IMR-90 (cell line): ENCODE measurements at regions not wholly inside any gene's neighbourhood (a gene's known extent, or its start where the extent isn't known, plus 50 kb on each side); places are given as distances from the start of the nearest gene placed in this dataset.

Source experiments
- ATAC-seq: fragments of 200-7000 bp; cut with Tn5 transposase; 2 replicates; pipeline ENCODE4 v1.9.1; 2020; ENCODE audit warnings: low read depth, mild to moderate bottlenecking, moderate library complexity
- BruUV-seq: library from RNA; stranded (reverse); fragments of 400-500 nt; replicated peaks from 2 replicates; lab custom pipeline; 2021; lab: Mats Ljungman, UMichigan
- CTCF ChIA-PET: fragments of 300-600 bp; formaldehyde crosslinking; extraction: SDS; loops from one replicate; lab custom pipeline; 2021; ENCODE audit warnings: antibody characterized with exemption; lab: Yijun Ruan, JAX
- POLR2A ChIA-PET: fragments of 300-600 bp; sonication (Branson Sonifier 250); formaldehyde crosslinking; loops from one replicate; lab custom pipeline; 2022; ENCODE audit warnings: antibody characterized with exemption; ENCODE audit not compliant: unreplicated experiment; lab: Charles Lee
- DNase-seq: peaks from one replicate; pipeline ENCODE4 v3.0.0; 2013
- H2AFZ ChIP-seq: replicated peaks from 2 replicates; pipeline ENCODE3; 2013; ENCODE audit warnings: low read length, mild to moderate bottlenecking; ENCODE audit not compliant: poor library complexity
- H2AK5ac ChIP-seq: 2 replicates; pipeline ENCODE4 v1.6.1; 2013; ENCODE audit warnings: low read depth, low read length, inconsistent platforms
- H2AK9ac ChIP-seq: replicated peaks from 2 replicates; pipeline ENCODE3; 2013; ENCODE audit warnings: mild to moderate bottlenecking, low read depth, low read length, moderate library complexity; ENCODE audit not compliant: poor library complexity
- H2BK120ac ChIP-seq: 2 replicates; pipeline ENCODE4 v1.6.1; 2013; ENCODE audit warnings: low read depth, low read length, inconsistent platforms
- H2BK15ac ChIP-seq: 3 replicates; pipeline ENCODE4 v1.6.1; 2013; ENCODE audit warnings: low read depth, low read length, inconsistent platforms
- H2BK20ac ChIP-seq: 2 replicates; pipeline ENCODE4 v1.6.1; 2013; ENCODE audit warnings: low read depth, mild to moderate bottlenecking, inconsistent platforms, low read length, moderate library complexity
- H2BK5ac ChIP-seq: 2 replicates; pipeline ENCODE4 v1.6.1; 2013; ENCODE audit warnings: mild to moderate bottlenecking, low read depth, low read length, inconsistent platforms; ENCODE audit not compliant: poor library complexity, severe bottlenecking
- H3K14ac ChIP-seq: replicated peaks from 2 replicates; pipeline ENCODE4 v1.6.1; 2013; ENCODE audit warnings: low read depth, low read length, inconsistent platforms
- H3K18ac ChIP-seq: 2 replicates; pipeline ENCODE4 v1.6.1; 2013; ENCODE audit warnings: low read depth, low read length, control low read depth
- H3K23ac ChIP-seq: 2 replicates; pipeline ENCODE4 v1.6.1; 2013; ENCODE audit warnings: low read depth, low read length, inconsistent platforms
- H3K27ac ChIP-seq: 2 replicates; pipeline ENCODE4 v1.5.1; 2013; ENCODE audit warnings: mild to moderate bottlenecking, control low read depth, low read length; ENCODE audit not compliant: insufficient read depth
- H3K27me3 ChIP-seq: 2 replicates; pipeline ENCODE4 v1.6.1; 2013; ENCODE audit warnings: low read length; ENCODE audit not compliant: control insufficient read depth, insufficient read depth
- H3K36me3 ChIP-seq: 2 replicates; pipeline ENCODE4 v1.6.1; 2013; ENCODE audit warnings: low read length, mixed read lengths; ENCODE audit not compliant: control insufficient read depth, insufficient read depth
- H3K4ac ChIP-seq: 2 replicates; pipeline ENCODE4 v1.6.1; 2013; ENCODE audit warnings: low read depth, low read length, inconsistent platforms
- H3K4me1 ChIP-seq: 2 replicates; pipeline ENCODE4 v1.6.1; 2013; ENCODE audit warnings: low read length, mixed read lengths; ENCODE audit not compliant: control insufficient read depth, insufficient read depth
- H3K4me2 ChIP-seq: 2 replicates; pipeline ENCODE4 v1.6.1; 2013; ENCODE audit warnings: low read depth, mild to moderate bottlenecking, control low read depth, low read length, moderate library complexity
- H3K4me3 ChIP-seq: 2 replicates; pipeline ENCODE4 v1.5.1; 2013; ENCODE audit warnings: low read depth, mild to moderate bottlenecking, control low read depth, low read length, moderate library complexity; ENCODE audit not compliant: insufficient read depth
- H3K56ac ChIP-seq: 2 replicates; pipeline ENCODE4 v1.6.1; 2013; ENCODE audit warnings: low read length, inconsistent platforms; ENCODE audit not compliant: insufficient read depth; ENCODE audit errors: extremely low read depth
- H3K79me1 ChIP-seq, 2 experiments: 2 replicates each; pipeline ENCODE4 v1.6.1; 2013; ENCODE audit warnings: low read length in 2 of 2, inconsistent platforms in 1 of 2, low read depth in 1 of 2
- H3K9ac ChIP-seq: 2 replicates; pipeline ENCODE4 v1.6.1; 2013; ENCODE audit warnings: low read depth, low read length, control low read depth
- H3K9me1 ChIP-seq: 2 replicates; pipeline ENCODE4 v1.6.1; 2013; ENCODE audit warnings: low read length, inconsistent platforms; ENCODE audit not compliant: insufficient read depth
- H3K9me3 ChIP-seq: 2 replicates; pipeline ENCODE4 v1.6.1; 2013; ENCODE audit warnings: low read length; ENCODE audit not compliant: control insufficient read depth, insufficient read depth
- H4K20me1 ChIP-seq: 2 replicates; pipeline ENCODE4 v1.6.1; 2013; ENCODE audit warnings: low read length, inconsistent platforms; ENCODE audit not compliant: insufficient read depth
- H4K5ac ChIP-seq: 2 replicates; pipeline ENCODE4 v1.6.1; 2013; ENCODE audit warnings: mild to moderate bottlenecking, low read depth, low read length, control low read depth
- H4K8ac ChIP-seq, 2 experiments: 2 replicates each; pipeline ENCODE4 v1.6.1; 2013; ENCODE audit warnings: low read depth in 2 of 2, low read length in 2 of 2, control low read depth in 1 of 2, inconsistent platforms in 1 of 2
- H4K91ac ChIP-seq: 2 replicates; pipeline ENCODE4 v1.6.1; 2013; ENCODE audit warnings: low read depth, low read length, inconsistent platforms; ENCODE audit not compliant: insufficient read depth
- BHLHE40 ChIP-seq: fragments of 150-350 bp; IDR thresholded peaks from 2 replicates; pipeline ENCODE4 v1.6.1; 2016; ENCODE audit warnings: mild to moderate bottlenecking, low read depth, low read length
- CEBPB ChIP-seq: IDR thresholded peaks from 2 replicates; pipeline ENCODE4 v1.6.1; 2012; ENCODE audit warnings: low read depth, low read length, improper control_type of control experiment
- CHD1 ChIP-seq: IDR thresholded peaks from 2 replicates; pipeline ENCODE4 v1.6.1; 2012; ENCODE audit warnings: low read depth, low read length, improper control_type of control experiment
- FOS ChIP-seq: fragments of 150-350 bp; IDR thresholded peaks from 2 replicates; pipeline ENCODE4 v1.6.1; 2016; ENCODE audit warnings: low read depth, low read length
- MAFK ChIP-seq: IDR thresholded peaks from 2 replicates; pipeline ENCODE4 v1.6.1; 2012; ENCODE audit warnings: low read depth, low read length, improper control_type of control experiment
- MAZ ChIP-seq: IDR thresholded peaks from 2 replicates; pipeline ENCODE4 v1.6.1; 2012; ENCODE audit warnings: low read depth, mild to moderate bottlenecking, low read length, improper control_type of control experiment, moderate library complexity, borderline replicate concordance
- MXI1 ChIP-seq: IDR thresholded peaks from 2 replicates; pipeline ENCODE4 v1.6.1; 2012; ENCODE audit warnings: low read depth, mild to moderate bottlenecking, low read length, moderate library complexity, borderline replicate concordance
- NFE2L2 ChIP-seq: fragments of 150-350 bp; IDR thresholded peaks from 2 replicates; pipeline ENCODE4 v1.6.1; 2016; ENCODE audit warnings: low read depth, mild to moderate bottlenecking, low read length
- POLR2A ChIP-seq: IDR thresholded peaks from 2 replicates; pipeline ENCODE4 v1.6.1; 2012; ENCODE audit warnings: mild to moderate bottlenecking, low read depth, low read length
- RAD21 ChIP-seq: IDR thresholded peaks from 2 replicates; pipeline ENCODE4 v1.6.1; 2012; ENCODE audit warnings: low read length, improper control_type of control experiment
- RCOR1 ChIP-seq: IDR thresholded peaks from 2 replicates; pipeline ENCODE4 v1.6.1; 2012; ENCODE audit warnings: mild to moderate bottlenecking, low read length, improper control_type of control experiment; ENCODE audit not compliant: insufficient replicate concordance
- RFX5 ChIP-seq: IDR thresholded peaks from 2 replicates; pipeline ENCODE4 v1.8.0; 2012; ENCODE audit warnings: low read depth, mild to moderate bottlenecking, low read length, moderate library complexity
- SMC3 ChIP-seq: fragments of 150-350 bp; IDR thresholded peaks from 2 replicates; pipeline ENCODE4 v1.6.1; 2016; ENCODE audit warnings: low read depth, mild to moderate bottlenecking, antibody characterized with exemption, low read length, moderate library complexity
- WGBS, 2 experiments: methylation state at CpG; one replicate each; pipeline versions ENCODE4 v1.1.5 to v1.1.7; 2013; ENCODE audit warnings: missing lambda C conversion rate in 2 of 2; ENCODE audit not compliant: insufficient read length in 1 of 2; ENCODE audit errors: extremely low coverage in 2 of 2; 5-methylcytosine and 5-hydroxymethylcytosine counted together
- dilution Hi-C: fragments of 300-500 bp; cut with HindIII; formaldehyde crosslinking; loops from one replicate; pipeline ENCODE4 v1.14.3; 2018; ENCODE audit warnings: low sequenced_read_pairs; ENCODE audit not compliant: unreplicated experiment
- in situ Hi-C: fragments of 300-500 bp; cut with MboI; formaldehyde crosslinking; loops from 3 replicates; pipeline ENCODE4 v1.14.3; 2019; ENCODE audit warnings: low sequenced_read_pairs, inconsistent platforms, mixed read lengths
- intact Hi-C: fragments of 100-400 bp; cut with micrococcal nuclease; formaldehyde crosslinking; loops from 2 replicates; pipeline ENCODE4 v1.10.0; 2022
- TF ChIP-seq, protein P1 (sequence below): conservative IDR thresholded peaks from 2 replicates; pipeline ENCODE4 v1.5.1; 2012; ENCODE audit warnings: mild to moderate bottlenecking, low read depth, low read length, improper control_type of control experiment
- TF ChIP-seq, protein P2 (sequence below): fragments of 150-350 bp; IDR thresholded peaks from 2 replicates; pipeline ENCODE4 v1.6.1; 2016; ENCODE audit warnings: low read depth, mild to moderate bottlenecking, low read length, moderate library complexity, borderline replicate concordance
- TF ChIP-seq, protein P3 (sequence below): fragments of 150-350 bp; IDR thresholded peaks from 2 replicates; pipeline ENCODE4 v1.6.1; 2017; ENCODE audit warnings: mild to moderate bottlenecking, antibody characterized with exemption, low read length, low read depth

DNA sequence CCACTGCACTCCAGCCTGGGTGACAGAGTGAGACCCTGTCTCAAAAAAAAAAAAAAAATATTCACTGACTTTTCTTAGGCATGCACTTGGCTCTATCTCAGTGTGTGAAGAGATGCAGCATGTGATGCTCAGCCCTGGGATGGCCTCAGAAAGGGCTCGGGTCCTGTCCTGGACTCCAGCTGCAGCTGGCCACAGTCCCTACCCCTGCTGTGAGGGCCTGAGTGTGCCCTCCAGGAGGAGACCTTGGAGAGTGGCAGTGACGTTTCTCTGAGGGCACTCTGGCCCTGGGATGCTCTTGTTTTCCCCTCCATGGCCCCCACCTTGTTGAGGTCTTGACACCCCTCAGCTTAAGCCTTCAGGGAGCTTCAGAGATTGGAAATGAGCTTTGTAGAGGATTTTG is 81.9 kb upstream of the POU3F1 start:
- dilution Hi-C loops (no loop called here), in situ Hi-C loops (no loop called here), intact Hi-C loops (no loop called here)
- Histone ChIP-seq H2BK5ac (no peak overlapping the region), H3K27ac (no peak overlapping the region), H2BK120ac (no peak overlapping the region), H4K5ac (no peak overlapping the region), H2AK9ac (no peak overlapping the region), H3K79me1 (no peaks in the 10 kb centered on the region), H3K27me3 (peaks cover 20% of the 10 kb centered on the region), H2BK20ac (no peak overlapping the region), H3K9me3 (no peaks in the 10 kb centered on the region), H3K36me3 (no peaks in the 10 kb centered on the region), H3K56ac (no peak overlapping the region), H2AK5ac (no peak overlapping the region), H3K4me3 (no peak overlapping the region), H4K91ac (no peak overlapping the region), H3K23ac (no peak overlapping the region), H3K4me2 (no peak overlapping the region), H3K4me1 (no peaks in the 10 kb centered on the region), H2BK15ac (no peak overlapping the region), H3K9ac (no peak overlapping the region), H4K20me1 (no peaks in the 10 kb centered on the region), H3K14ac (no peak overlapping the region), H3K9me1 (no peaks in the 10 kb centered on the region), H4K8ac (no peak overlapping the region), H2AFZ (no peak overlapping the region), H3K4ac (no peak overlapping the region), H3K18ac (no peak overlapping the region)
- no peak for DNase-seq
- CTCF ChIA-PET = no interaction called here
- 60% methylated on average over 1 of the region's 2 CpGs; no CpG with 5 or more reads in 1 of the 2 experiments for WGBS, 2 experiments
- BruUV-seq = no TSS peak
- POLR2A ChIA-PET = no interaction called here
- no peak for ATAC-seq
- TF ChIP-seq POLR2A = no peak
- no peak for TF ChIP-seq FOS
- no peak for TF ChIP-seq RFX5
- TF ChIP-seq, protein P1, sequence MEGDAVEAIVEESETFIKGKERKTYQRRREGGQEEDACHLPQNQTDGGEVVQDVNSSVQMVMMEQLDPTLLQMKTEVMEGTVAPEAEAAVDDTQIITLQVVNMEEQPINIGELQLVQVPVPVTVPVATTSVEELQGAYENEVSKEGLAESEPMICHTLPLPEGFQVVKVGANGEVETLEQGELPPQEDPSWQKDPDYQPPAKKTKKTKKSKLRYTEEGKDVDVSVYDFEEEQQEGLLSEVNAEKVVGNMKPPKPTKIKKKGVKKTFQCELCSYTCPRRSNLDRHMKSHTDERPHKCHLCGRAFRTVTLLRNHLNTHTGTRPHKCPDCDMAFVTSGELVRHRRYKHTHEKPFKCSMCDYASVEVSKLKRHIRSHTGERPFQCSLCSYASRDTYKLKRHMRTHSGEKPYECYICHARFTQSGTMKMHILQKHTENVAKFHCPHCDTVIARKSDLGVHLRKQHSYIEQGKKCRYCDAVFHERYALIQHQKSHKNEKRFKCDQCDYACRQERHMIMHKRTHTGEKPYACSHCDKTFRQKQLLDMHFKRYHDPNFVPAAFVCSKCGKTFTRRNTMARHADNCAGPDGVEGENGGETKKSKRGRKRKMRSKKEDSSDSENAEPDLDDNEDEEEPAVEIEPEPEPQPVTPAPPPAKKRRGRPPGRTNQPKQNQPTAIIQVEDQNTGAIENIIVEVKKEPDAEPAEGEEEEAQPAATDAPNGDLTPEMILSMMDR = no peak
- TF ChIP-seq MAFK = no peak
- no peak for TF ChIP-seq RCOR1
- no peak for TF ChIP-seq BHLHE40
- TF ChIP-seq, protein P2, sequence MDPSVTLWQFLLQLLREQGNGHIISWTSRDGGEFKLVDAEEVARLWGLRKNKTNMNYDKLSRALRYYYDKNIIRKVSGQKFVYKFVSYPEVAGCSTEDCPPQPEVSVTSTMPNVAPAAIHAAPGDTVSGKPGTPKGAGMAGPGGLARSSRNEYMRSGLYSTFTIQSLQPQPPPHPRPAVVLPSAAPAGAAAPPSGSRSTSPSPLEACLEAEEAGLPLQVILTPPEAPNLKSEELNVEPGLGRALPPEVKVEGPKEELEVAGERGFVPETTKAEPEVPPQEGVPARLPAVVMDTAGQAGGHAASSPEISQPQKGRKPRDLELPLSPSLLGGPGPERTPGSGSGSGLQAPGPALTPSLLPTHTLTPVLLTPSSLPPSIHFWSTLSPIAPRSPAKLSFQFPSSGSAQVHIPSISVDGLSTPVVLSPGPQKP = no peak
- TF ChIP-seq MAZ = no peak
- TF ChIP-seq, protein P3, sequence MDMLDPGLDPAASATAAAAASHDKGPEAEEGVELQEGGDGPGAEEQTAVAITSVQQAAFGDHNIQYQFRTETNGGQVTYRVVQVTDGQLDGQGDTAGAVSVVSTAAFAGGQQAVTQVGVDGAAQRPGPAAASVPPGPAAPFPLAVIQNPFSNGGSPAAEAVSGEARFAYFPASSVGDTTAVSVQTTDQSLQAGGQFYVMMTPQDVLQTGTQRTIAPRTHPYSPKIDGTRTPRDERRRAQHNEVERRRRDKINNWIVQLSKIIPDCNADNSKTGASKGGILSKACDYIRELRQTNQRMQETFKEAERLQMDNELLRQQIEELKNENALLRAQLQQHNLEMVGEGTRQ = no peak
- no peak for TF ChIP-seq NFE2L2
- TF ChIP-seq SMC3 = no peak
- TF ChIP-seq CHD1 = no peak
- TF ChIP-seq CEBPB = no peak
- no peak for TF ChIP-seq RAD21
- no peak for TF ChIP-seq MXI1
